Astrocyte (in vitro differentiated cells and primary cell): ENCODE measurements at regions not wholly inside any gene's neighbourhood (a gene's known extent, or its start where the extent isn't known, plus 50 kb on each side); places are given as distances from the start of the nearest gene placed in this dataset.

Experiments
- DNase-seq: peaks from one replicate; pipeline ENCODE4 v3.0.0-alpha.2; 2010; ENCODE audit warnings: low read depth
- FAIRE-seq: peaks from 2 replicates; lab custom pipeline; 2011; peaks lifted over from hg19 to GRCh38; lab: Jason Lieb, UNC
- H2AFZ ChIP-seq: 2 replicates; pipeline ENCODE4 v1.6.0; 2012; ENCODE audit warnings: low read depth, low read length, inconsistent platforms
- H3K27ac ChIP-seq: 2 replicates; pipeline ENCODE4 v1.5.1; 2011; ENCODE audit warnings: low read depth, low read length, inconsistent platforms
- H3K27me3 ChIP-seq: 2 replicates; pipeline ENCODE4 v1.6.0; 2011; ENCODE audit warnings: low read length, inconsistent platforms; ENCODE audit not compliant: insufficient read depth
- H3K36me3 ChIP-seq: 2 replicates; pipeline ENCODE4 v1.5.1; 2011; ENCODE audit warnings: low read length, inconsistent platforms; ENCODE audit not compliant: insufficient read depth
- H3K4me1 ChIP-seq: 2 replicates; pipeline ENCODE4 v1.5.1; 2011; ENCODE audit warnings: low read length, inconsistent platforms; ENCODE audit not compliant: insufficient read depth
- H3K4me2 ChIP-seq: 2 replicates; pipeline ENCODE4 v1.6.0; 2012; ENCODE audit warnings: low read length, inconsistent platforms
- H3K4me3 ChIP-seq: 2 replicates; pipeline ENCODE4 v1.5.1; 2011; ENCODE audit warnings: low read depth, mild to moderate bottlenecking, low read length, inconsistent platforms; ENCODE audit not compliant: insufficient read depth
- H3K79me2 ChIP-seq: 2 replicates; pipeline ENCODE4 v1.6.0; 2012; ENCODE audit warnings: mild to moderate bottlenecking, low read length, inconsistent platforms; ENCODE audit not compliant: insufficient read depth
- H3K9ac ChIP-seq: 2 replicates; pipeline ENCODE4 v1.6.0; 2012; ENCODE audit warnings: mild to moderate bottlenecking, low read length, inconsistent platforms
- H3K9me3 ChIP-seq: 2 replicates; pipeline ENCODE4 v1.5.1; 2012; ENCODE audit warnings: low read depth, mild to moderate bottlenecking, low read length, inconsistent platforms; ENCODE audit not compliant: insufficient read depth
- H4K20me1 ChIP-seq: 2 replicates; pipeline ENCODE4 v1.6.0; 2012; ENCODE audit warnings: low read length, inconsistent platforms; ENCODE audit not compliant: insufficient read depth
- H3K27ac Mint-ChIP-seq: one replicate; pipeline ENCODE4 v1.8.0; 2021; ENCODE audit warnings: mild to moderate bottlenecking, mixed read lengths; ENCODE audit not compliant: unreplicated experiment
- H3K27me3 Mint-ChIP-seq: one replicate; pipeline ENCODE4 v1.8.0; 2021; ENCODE audit warnings: low read depth, mixed read lengths; ENCODE audit not compliant: unreplicated experiment
- H3K36me3 Mint-ChIP-seq: one replicate; pipeline ENCODE4 v1.8.0; 2021; ENCODE audit warnings: low read depth, mixed read lengths; ENCODE audit not compliant: unreplicated experiment
- H3K4me1 Mint-ChIP-seq: one replicate; pipeline ENCODE4 v1.8.0; 2021; ENCODE audit warnings: low read depth, mixed read lengths; ENCODE audit not compliant: unreplicated experiment
- H3K4me3 Mint-ChIP-seq: one replicate; pipeline ENCODE4 v1.8.0; 2021; ENCODE audit warnings: mild to moderate bottlenecking, moderate library complexity, mixed read lengths; ENCODE audit not compliant: unreplicated experiment
- H3K9me3 Mint-ChIP-seq: one replicate; pipeline ENCODE4 v1.8.0; 2021; ENCODE audit warnings: mild to moderate bottlenecking, mixed read lengths; ENCODE audit not compliant: unreplicated experiment
- CTCF ChIP-seq: IDR thresholded peaks from 2 replicates; pipeline ENCODE4 v1.5.1; 2011; ENCODE audit warnings: low read depth, mild to moderate bottlenecking, inconsistent platforms, low read length, moderate library complexity; ENCODE audit not compliant: insufficient read depth
- EZH2 ChIP-seq: IDR thresholded peaks from 2 replicates; pipeline ENCODE4 v1.6.1; 2012; ENCODE audit warnings: mild to moderate bottlenecking, low read length, inconsistent platforms; ENCODE audit not compliant: insufficient read depth

GRCh38 chr9:85213650-85214607, 527.8 kb downstream of the AGTPBP1 start:
- DNase-seq: no peak
- H3K4me3 ChIP-seq: no peak overlapping the region
- no peaks in the 10 kb centered on the region for H3K36me3 Mint-ChIP-seq
- H4K20me1 ChIP-seq: no peaks in the 10 kb centered on the region
- no peak overlapping the region for H3K4me2 ChIP-seq
- H2AFZ ChIP-seq: peak overlapping the region; percentile 26
- no peak for FAIRE-seq
- peaks cover 20% of the 10 kb centered on the region for H3K4me1 ChIP-seq
- H3K36me3 ChIP-seq: no peaks in the 10 kb centered on the region
- no peaks in the 10 kb centered on the region for H3K9me3 ChIP-seq
- no peak overlapping the region for H3K4me3 Mint-ChIP-seq
- H3K27me3 ChIP-seq: no peaks in the 10 kb centered on the region
- peaks cover 32% of the 10 kb centered on the region for H3K4me1 Mint-ChIP-seq
- no peaks in the 10 kb centered on the region for H3K27me3 Mint-ChIP-seq
- H3K79me2 ChIP-seq: no peaks in the 10 kb centered on the region
- peak overlapping the region; percentile 0 for H3K27ac Mint-ChIP-seq
- H3K27ac ChIP-seq: no peak overlapping the region
- no peak for TF ChIP-seq CTCF
- TF ChIP-seq EZH2: no peak
- no peak overlapping the region for H3K9ac ChIP-seq
- H3K9me3 Mint-ChIP-seq: no peaks in the 10 kb centered on the region

GRCh38 chr9:85212887-85213286, 528.9 kb downstream of the AGTPBP1 start:
- no peaks in the 10 kb centered on the region for H3K36me3 Mint-ChIP-seq
- DNase-seq (peak; percentile 98), FAIRE-seq (peak; percentile 74)
- H3K9me3 Mint-ChIP-seq: no peaks in the 10 kb centered on the region
- H3K27ac ChIP-seq: peak overlapping the region; percentile 75
- H3K27ac Mint-ChIP-seq: peak overlapping the region; percentile 97
- H2AFZ ChIP-seq: no peak overlapping the region
- H3K79me2 ChIP-seq: no peaks in the 10 kb centered on the region
- peak overlapping the region; percentile 27 for H3K4me3 ChIP-seq
- H3K36me3 ChIP-seq: no peaks in the 10 kb centered on the region
- H3K9ac ChIP-seq: peak overlapping the region; percentile 62
- no peaks in the 10 kb centered on the region for H3K27me3 ChIP-seq
- no peaks in the 10 kb centered on the region for H3K27me3 Mint-ChIP-seq
- H3K4me3 Mint-ChIP-seq: no peak overlapping the region
- peaks cover 32% of the 10 kb centered on the region for H3K4me1 Mint-ChIP-seq
- TF ChIP-seq EZH2 (no peak), CTCF (no peak)
- peaks cover 20% of the 10 kb centered on the region for H3K4me1 ChIP-seq
- H4K20me1 ChIP-seq: no peaks in the 10 kb centered on the region
- H3K4me2 ChIP-seq: peak overlapping the region; percentile 79
- no peaks in the 10 kb centered on the region for H3K9me3 ChIP-seq

GRCh38 chr9:85212209-85212608, 529.5 kb downstream of the AGTPBP1 start:
- DNase-seq: peak; percentile 91
- Mint-ChIP-seq H3K36me3 (no peaks in the 10 kb centered on the region), H3K27me3 (no peaks in the 10 kb centered on the region), H3K4me1 (peaks cover 32% of the 10 kb centered on the region), H3K4me3 (peak overlapping the region; percentile 10), H3K9me3 (peaks cover 2% of the 10 kb centered on the region), H3K27ac (peak overlapping the region; percentile 97)
- no peaks in the 10 kb centered on the region for H3K36me3 ChIP-seq
- no peaks in the 10 kb centered on the region for H3K9me3 ChIP-seq
- H3K4me2 ChIP-seq: peak overlapping the region; percentile 79
- H3K4me3 ChIP-seq: peak overlapping the region; percentile 27
- H4K20me1 ChIP-seq: no peaks in the 10 kb centered on the region
- no peaks in the 10 kb centered on the region for H3K27me3 ChIP-seq
- FAIRE-seq: peak; percentile 87
- peak overlapping the region; percentile 62 for H3K9ac ChIP-seq
- H3K27ac ChIP-seq: peak overlapping the region; percentile 75
- H3K4me1 ChIP-seq: peaks cover 20% of the 10 kb centered on the region
- H2AFZ ChIP-seq: no peak overlapping the region
- no peaks in the 10 kb centered on the region for H3K79me2 ChIP-seq
- TF ChIP-seq CTCF: no peak
- TF ChIP-seq EZH2: no peak
